Neuron (in vitro differentiated cells): ENCODE measurements at regions not wholly inside any gene's neighbourhood (a gene's known extent, or its start where the extent isn't known, plus 50 kb on each side); places are given as distances from the start of the nearest gene placed in this dataset.

Experiments used
- H2AFZ ChIP-seq: one replicate; pipeline ENCODE4 v1.6.1; 2013; ENCODE audit warnings: low read depth, mild to moderate bottlenecking, inconsistent platforms, low read length, moderate library complexity
- H3K27me3 ChIP-seq: one replicate; pipeline ENCODE4 v1.6.1; 2013; ENCODE audit warnings: low read length; ENCODE audit not compliant: insufficient read depth
- H3K36me3 ChIP-seq: one replicate; pipeline ENCODE4 v1.6.1; 2013; ENCODE audit warnings: low read length; ENCODE audit not compliant: insufficient read depth
- H3K4me1 ChIP-seq: one replicate; pipeline ENCODE4 v1.6.1; 2013; ENCODE audit warnings: low read length; ENCODE audit not compliant: insufficient read depth
- H3K4me3 ChIP-seq: 2 replicates; pipeline ENCODE4 v1.5.1; 2013; ENCODE audit warnings: mild to moderate bottlenecking, low read length, moderate library complexity
- H3K9me3 ChIP-seq: one replicate; pipeline ENCODE4 v1.6.1; 2013; ENCODE audit warnings: low read length

- H3K27me3 ChIP-seq = no peaks in the 10 kb centered on the region
- H2AFZ ChIP-seq = no peak overlapping the region
- no peak overlapping the region for H3K4me3 ChIP-seq
- no peaks in the 10 kb centered on the region for H3K36me3 ChIP-seq
- H3K9me3 ChIP-seq = no peaks in the 10 kb centered on the region
- no peaks in the 10 kb centered on the region for H3K4me1 ChIP-seq
Observed at GRCh38 chr17:14011036-14011692, 58.1 kb upstream of the COX10 start.

- H3K27me3 ChIP-seq = no peaks in the 10 kb centered on the region
- H3K36me3 ChIP-seq = no peaks in the 10 kb centered on the region
- H3K9me3 ChIP-seq = no peaks in the 10 kb centered on the region
- no peak overlapping the region for H3K4me3 ChIP-seq
- no peak overlapping the region for H2AFZ ChIP-seq
- H3K4me1 ChIP-seq = no peaks in the 10 kb centered on the region
Observed at GRCh38 chr17:14011740-14012405, 57.4 kb upstream of the COX10 start.

DNA sequence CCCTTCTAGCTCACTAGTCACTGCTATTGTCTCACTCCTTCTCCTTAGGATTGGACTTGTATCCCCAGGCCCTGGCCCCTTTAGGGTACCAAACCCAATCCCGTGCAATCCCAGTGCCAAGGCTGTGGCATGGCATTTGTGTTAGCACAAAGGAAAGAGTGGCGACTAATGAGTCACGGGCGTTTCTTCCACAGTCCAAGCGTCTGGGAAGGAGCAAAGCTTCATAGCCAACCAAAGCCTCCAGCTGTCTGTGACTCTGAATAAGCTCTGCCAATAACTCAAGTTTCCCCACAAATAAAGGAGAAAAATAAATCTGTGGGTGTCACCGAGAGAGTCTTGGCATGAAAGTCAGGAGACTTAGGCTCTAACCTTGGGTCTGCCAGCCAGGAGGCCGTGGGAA lies 54.6 kb upstream of the COX10 start:
- peaks cover 2% of the 10 kb centered on the region for H3K9me3 ChIP-seq
- H2AFZ ChIP-seq = no peak overlapping the region
- no peaks in the 10 kb centered on the region for H3K27me3 ChIP-seq
- no peak overlapping the region for H3K4me3 ChIP-seq
- H3K4me1 ChIP-seq = no peaks in the 10 kb centered on the region
- H3K36me3 ChIP-seq = no peaks in the 10 kb centered on the region

GRCh38 chr17:14015271-14015670 lies 54.0 kb upstream of the COX10 start:
- Histone ChIP-seq H3K27me3 (no peaks in the 10 kb centered on the region), H3K4me1 (no peaks in the 10 kb centered on the region), H3K4me3 (no peak overlapping the region), H3K9me3 (peaks cover 2% of the 10 kb centered on the region), H3K36me3 (no peaks in the 10 kb centered on the region), H2AFZ (no peak overlapping the region)

DNA sequence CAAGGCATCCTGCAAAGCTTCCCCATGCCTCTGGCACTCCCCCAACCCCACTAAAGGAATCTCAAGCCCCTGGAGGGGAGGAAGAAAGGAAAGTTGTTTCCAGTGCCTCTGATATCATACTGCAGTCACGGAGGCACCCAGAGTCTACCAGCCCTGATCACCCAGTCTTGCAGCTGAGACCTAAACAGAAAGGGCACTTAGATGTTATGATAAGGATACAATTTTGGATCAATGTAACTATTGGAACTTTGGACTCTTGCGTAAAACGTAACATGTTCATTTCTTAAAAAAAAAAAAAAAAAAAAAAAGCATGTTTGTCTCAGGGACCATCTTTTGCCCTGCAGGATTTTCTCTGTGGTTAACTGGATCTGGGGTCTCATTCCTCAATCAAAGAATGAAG lies 52.4 kb upstream of the COX10 start:
- H3K4me1 ChIP-seq = no peaks in the 10 kb centered on the region
- peaks cover 2% of the 10 kb centered on the region for H3K9me3 ChIP-seq
- H3K4me3 ChIP-seq = no peak overlapping the region
- H3K36me3 ChIP-seq = no peaks in the 10 kb centered on the region
- no peak overlapping the region for H2AFZ ChIP-seq
- no peaks in the 10 kb centered on the region for H3K27me3 ChIP-seq

DNA sequence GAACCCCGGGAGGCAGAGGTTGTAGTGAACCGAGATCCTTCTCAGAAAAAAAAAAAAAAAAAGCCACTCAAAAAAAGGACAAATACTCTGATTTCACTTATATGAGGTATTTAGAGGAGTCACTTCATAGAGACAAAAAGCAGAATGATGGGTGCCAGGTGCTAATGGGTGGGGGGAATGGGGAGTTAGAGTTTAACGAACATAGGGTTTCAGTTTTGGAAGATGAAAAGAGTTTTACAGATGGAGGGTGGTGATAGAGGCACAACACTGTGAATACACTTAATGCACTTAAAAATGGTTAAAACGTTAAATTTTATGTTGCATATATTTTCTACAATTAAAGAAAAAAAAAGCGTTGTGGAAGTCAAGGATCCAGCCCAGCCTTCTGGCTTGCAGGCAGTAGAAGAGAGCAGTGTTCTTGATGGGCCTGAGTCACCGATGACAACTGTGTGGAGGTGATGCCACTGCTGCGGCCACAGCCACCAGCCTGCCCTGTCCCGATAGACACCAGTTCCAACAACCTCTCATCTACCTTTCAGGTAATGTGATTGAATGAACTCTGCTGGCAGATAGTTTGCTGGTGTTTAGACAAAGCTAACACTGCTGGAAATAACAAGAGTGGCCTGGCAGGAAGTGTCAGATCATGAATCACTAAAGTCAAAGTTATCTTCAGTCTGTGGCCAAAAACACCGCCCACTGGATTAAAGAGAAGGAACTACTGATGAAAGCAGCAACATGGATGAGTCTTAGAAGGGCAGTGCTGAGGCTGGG lies 49.9 kb upstream of the COX10 start:
- Histone ChIP-seq H3K4me3 (no peak overlapping the region), H3K4me1 (no peaks in the 10 kb centered on the region), H3K27me3 (no peaks in the 10 kb centered on the region), H3K9me3 (peaks cover 4% of the 10 kb centered on the region), H2AFZ (no peak overlapping the region), H3K36me3 (no peaks in the 10 kb centered on the region)
